ENCODE measurements at regions not wholly inside any gene's neighbourhood (a gene's known extent, or its start where the extent isn't known, plus 50 kb on each side); places are given as distances from the start of the nearest gene placed in this dataset.
A peak's percentile ranks its signal among the peaks of the same experiment; 100 is the strongest.

DNA sequence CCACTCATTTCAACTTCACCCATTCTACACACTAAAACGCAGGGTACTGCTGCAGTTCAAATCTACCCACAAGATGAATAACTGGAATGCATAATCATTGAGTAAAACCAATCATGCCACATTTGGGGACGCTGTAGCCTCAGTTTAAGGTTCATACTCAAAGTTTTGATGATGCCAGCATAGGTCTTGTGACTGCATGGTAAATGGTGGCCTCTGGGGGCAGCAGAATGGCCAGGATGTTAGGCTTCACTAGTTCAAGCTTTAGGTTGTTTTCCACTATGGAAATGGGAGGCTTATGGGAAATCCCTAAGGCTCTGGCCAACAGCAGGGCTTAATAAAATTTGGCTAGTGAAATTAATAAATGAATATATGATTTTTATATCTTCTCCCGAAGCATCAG lies 104.3 kb upstream of the TSC22D2 start:
- TF ChIP-seq, protein P1, sequence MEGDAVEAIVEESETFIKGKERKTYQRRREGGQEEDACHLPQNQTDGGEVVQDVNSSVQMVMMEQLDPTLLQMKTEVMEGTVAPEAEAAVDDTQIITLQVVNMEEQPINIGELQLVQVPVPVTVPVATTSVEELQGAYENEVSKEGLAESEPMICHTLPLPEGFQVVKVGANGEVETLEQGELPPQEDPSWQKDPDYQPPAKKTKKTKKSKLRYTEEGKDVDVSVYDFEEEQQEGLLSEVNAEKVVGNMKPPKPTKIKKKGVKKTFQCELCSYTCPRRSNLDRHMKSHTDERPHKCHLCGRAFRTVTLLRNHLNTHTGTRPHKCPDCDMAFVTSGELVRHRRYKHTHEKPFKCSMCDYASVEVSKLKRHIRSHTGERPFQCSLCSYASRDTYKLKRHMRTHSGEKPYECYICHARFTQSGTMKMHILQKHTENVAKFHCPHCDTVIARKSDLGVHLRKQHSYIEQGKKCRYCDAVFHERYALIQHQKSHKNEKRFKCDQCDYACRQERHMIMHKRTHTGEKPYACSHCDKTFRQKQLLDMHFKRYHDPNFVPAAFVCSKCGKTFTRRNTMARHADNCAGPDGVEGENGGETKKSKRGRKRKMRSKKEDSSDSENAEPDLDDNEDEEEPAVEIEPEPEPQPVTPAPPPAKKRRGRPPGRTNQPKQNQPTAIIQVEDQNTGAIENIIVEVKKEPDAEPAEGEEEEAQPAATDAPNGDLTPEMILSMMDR (optimal IDR thresholded peaks at IDR 0.05 in 1 of 3, IDR thresholded peaks at IDR 0.05 in 1 of 3, conservative IDR thresholded peaks at IDR 0.05 in 1 of 3; ENCODE audit: extremely low read depth in 1 of 3, insufficient read depth in 2 of 3, low read length in 3 of 3) = peak; percentile 37 to 54 (median 49)
- no peak for TF ChIP-seq EZH2 (IDR thresholded peaks at IDR 0.05; ENCODE audit: low read length)
